Middle frontal gyrus (tissue), 1 donor: ENCODE measurements at regions not wholly inside any gene's neighbourhood (a gene's known extent, or its start where the extent isn't known, plus 50 kb on each side); places are given as distances from the start of the nearest gene placed in this dataset.

Experiments
- DNase-seq: peaks from one replicate; pipeline ENCODE4 v3.0.0-alpha.2; 2015; ENCODE audit warnings: low spot score; ENCODE audit errors: extremely low spot score

DNA sequence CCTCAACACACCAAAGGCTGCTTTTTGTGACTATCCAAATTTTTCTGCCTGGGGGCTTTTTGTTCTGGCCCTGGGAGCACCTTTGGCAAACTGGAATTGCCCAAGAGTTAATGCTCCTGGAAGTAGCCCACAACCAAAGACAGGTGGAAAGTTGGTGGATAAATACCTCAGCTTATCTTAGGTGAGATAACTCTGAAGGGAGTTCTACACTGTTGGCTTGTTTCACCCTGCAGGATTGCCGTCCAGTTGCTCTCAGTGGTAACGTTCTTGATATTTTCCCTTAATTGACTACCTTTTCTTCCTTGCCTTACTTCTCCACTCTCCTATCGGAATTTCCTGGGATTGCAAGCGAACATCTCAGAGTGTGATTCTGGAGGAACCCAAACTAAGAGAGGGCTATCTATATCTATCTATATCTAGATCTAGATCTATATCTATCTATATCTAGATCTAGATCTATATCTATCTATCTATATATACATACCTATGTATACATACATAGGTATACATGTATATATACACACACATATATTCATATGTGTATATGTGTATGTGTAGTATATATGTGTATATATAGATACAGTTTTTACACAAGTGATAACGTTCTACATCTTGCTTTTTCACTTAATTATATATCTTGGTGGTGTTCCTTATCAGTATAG is 82.6 kb upstream of the DHX15 start:
- no peak for DNase-seq

DNA sequence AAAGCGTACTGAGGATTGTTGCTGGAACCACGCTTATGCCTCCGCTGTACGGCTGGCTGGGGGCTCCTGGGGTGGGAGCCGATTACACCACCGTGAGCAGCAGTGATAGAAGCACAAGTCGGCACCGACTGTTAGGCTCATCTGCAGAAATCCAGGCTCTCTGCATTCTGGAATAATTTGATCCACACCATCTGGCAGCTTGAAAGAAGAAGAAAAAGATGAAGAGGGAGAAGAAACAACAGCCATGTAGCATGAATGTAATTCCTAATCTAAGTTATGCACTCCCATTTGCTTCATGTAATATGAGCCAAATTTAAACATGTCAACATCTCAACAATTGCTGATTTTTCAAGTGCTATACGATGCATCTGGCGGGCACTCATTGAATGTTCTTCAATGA is 84.6 kb upstream of the DHX15 start:
- DNase-seq: no peak

DNA sequence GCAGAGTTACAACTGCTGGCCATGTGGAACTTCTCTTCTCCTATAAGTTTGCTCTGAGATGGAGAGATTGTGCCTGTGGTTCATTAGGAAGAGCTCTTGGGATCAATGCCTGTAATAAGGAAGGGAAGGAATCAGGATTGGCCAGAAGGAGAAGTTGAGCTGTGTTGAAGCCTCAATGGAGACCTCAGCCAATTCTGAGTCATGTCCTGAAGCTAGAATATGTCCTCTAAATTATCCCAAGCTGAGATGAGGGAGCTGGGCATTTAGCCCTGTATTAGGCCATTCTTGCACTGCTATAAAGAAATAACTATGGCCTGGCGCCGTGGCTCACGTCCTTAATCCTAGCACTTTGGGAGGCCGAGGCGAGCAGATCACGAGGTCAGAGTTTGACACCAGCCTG is 85.4 kb upstream of the DHX15 start:
- no peak for DNase-seq

DNA sequence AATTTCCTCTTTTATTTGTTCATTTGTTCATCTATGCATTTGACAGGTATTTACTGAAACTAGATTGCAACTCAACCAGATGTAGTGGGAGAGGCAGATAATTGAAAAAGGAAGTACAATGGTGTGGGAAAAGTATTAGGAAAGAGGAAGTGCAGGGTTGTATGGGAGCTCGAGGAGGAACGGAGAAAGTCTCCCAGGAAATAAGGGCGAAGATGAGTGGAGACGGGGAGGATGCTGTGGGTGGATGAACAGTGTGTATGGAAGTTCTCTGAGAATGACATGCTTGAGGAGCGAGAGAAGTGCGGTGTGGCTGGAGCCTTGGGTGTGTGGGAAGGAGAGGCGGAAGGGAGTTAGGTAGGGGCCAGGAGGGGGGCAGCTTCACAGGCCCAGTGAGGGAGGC is 87.5 kb upstream of the DHX15 start:
- no peak for DNase-seq

DNA sequence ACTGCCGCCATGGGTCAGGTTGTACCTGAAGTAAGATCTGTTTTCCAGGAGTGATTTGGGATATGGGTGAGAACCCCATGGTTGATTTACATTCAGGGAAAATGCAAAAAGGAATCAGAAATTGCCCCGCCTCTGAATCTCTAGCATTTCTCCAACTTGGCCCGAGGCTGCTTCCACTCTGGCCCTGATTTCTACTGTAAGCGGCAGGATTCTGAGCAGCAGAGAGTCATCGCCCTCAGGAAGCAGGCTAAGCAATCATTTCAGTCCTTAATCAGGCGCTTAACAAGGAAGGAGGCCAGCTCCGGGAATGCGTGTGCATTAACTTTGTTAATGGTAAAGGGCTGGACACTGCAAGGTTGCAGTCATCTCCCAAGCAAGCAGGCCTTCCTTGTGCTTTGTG is 88.5 kb upstream of the DHX15 start:
- DNase-seq: no peak

DNA sequence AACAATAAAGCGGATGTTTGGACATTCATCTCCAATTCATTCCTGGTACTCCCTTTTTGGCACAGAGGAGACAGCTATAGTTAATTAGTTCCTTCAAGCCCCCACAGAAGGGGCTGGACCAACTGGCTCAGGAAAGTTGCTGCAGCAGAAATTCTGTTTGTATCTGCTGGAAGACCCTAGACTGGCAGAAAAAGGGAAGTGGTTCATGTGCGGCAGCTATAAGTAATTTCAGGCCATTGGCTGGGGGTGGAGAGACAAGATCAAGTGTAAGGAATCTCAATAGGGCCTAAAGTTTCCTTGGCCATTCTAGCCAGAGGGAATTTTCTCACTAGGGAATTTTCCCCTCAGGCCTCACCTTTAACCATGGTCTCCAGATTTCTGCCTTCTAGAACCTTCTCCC is 89.9 kb upstream of the DHX15 start:
- DNase-seq: no peak

DNA sequence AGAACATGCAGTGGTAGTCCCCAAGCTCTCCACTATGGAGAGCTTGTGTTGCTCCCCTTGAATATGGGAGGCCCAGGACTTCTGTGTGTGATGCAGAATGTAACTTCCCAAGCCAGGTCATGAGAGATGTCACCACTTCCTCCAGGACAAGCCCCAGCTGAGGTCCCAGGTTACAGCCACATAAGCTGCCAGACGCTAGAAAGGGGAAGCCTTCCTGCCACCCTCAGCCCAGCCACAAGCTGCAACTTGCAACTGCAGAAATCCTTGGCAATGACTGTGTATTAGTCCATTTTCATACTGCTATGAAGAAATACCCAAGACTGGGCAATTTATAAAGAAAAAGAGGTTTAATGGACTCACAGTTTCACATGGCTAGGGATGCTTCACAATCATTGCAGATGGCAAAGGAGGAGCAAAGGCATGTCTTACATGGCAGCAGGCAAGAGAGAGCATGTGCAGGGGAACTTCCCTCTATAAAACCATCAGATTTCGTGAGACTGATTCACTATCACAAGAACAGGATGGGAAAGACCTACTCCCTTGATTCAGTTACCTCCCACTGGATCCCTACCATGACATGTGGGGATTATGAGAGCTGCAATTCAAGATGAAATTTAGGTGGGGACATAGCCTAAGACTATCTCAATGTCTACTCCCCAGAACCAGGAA is 91.5 kb upstream of the DHX15 start:
- no peak for DNase-seq

DNA sequence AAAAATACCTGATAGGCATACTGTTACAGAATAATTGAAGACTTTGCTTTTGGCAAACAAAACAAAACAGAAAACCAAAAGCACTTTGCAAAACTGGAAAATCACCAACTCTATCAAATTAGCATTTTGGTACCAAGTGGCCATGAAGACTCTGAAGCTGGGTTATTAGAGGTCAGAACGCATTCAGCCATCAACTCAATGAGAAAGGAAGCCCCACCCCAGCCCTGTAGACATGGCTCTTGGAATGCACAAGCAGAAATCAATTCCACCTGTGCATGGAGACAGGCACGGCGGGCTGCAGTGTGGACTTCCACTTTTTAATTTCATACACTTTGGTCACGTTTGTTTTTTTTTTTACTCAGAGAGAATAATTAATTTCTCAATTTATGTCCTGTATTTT is 93.6 kb upstream of the DHX15 start:
- DNase-seq: no peak

DNA sequence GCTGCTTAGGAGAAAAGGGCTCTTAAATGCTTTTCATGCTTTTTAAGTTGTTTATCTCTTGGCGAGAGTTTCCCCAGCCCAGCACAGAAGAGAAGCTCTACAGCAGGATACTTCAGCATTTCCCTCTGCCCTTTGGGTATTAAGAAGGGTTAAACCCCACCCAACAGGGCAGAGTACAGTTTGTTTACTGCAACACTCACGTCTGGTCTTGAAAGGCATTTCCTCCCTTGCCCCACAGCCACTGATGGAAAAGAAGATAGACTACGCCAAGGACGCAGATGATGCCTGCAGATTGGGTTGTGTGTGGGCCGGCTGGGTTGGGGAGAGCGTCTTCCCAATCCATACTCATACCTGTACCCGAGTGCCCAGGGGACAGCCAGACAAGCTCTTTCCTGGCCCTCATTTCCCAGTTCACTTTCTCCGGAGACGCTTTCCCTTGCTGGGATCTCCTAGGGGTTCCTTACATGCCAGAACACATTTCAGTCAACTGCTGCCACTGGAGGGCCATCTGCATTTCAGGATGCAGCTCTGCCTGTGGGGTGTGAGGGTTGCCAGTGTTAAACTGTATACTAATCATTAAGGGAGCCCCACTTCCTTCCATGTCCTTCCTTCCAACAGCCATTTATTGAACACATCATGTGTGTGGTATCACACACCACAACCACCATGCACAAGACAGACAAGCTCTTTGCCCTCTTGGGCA is 96.5 kb upstream of the DHX15 start:
- DNase-seq: no peak

DNA sequence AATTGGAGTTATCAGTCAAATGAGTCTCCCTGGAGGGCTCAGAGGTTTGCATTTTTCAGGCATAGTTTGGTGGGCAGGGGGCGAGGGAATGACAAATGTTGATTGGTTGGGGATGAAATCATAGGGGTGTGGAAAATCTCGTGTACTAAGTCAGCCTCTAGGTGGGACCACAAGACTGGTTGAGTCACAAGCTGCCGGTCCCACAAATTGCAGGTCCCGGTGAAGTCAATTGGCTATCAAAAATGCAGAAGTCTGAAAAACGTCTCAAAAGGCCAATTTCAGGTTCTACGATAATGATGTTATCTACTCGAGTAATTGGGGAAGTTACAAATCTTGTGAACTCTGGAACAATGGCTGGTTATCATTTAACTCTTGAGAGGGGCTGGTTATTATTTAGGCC is 98.8 kb upstream of the DHX15 start:
- DNase-seq: no peak

DNA sequence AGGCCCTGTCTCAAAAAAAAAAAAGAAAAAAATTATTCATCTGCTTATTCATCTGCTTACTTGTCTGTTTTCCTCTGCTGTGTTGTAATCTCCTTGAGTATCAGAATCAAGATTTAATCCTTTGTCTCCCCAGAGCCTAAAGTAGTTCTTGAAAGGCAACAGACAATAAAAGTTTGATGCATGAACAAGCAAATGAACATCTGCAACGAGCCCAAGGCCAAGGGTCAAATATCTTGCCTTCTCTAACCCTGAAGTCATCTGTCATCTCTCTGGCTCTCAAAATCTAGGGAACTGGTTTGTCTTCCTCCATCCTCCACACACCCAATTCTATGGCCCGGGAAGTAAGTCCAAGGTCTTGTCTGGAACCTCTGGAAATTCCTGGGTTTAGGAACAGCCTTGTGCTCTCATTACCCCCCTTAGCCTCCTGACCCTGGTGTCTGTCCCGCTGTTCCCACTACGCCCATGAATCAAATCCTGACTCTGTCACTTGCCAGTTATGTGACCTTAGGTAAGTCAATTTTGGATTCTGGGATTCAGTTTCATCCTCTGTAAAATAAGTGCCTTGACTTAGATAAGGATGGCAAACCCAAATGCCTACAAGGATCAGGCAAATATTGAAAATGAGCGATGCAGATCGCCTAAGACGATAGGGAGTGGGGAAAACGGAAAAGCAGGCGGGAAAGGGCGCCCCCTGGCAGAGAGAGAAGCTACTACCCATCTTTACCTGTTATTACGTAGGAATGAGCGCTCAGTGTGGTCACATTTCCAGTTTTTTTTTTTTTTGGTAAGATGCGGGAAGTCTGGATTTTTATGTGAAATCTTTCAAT is 102.7 kb upstream of the DHX15 start:
- no peak for DNase-seq

DNA sequence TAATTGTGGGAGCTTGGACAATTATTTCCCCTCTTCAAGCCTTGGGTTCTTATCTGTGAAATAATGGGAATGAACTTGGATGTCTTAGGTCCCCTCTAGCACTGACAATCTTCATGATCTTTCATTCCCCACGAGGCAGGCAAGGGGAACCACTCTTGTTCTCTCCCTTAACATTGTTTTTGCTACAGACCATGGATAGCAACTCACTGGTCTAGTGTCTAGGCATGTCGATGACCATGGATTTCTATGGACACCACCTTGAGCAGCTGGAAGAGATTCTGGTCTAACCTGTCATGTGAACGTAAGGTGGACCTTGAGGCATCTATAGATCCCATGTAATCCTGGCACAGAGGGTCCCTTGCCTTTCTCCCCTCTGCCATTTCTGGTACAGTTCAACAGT is 104.1 kb upstream of the DHX15 start:
- no peak for DNase-seq

DNA sequence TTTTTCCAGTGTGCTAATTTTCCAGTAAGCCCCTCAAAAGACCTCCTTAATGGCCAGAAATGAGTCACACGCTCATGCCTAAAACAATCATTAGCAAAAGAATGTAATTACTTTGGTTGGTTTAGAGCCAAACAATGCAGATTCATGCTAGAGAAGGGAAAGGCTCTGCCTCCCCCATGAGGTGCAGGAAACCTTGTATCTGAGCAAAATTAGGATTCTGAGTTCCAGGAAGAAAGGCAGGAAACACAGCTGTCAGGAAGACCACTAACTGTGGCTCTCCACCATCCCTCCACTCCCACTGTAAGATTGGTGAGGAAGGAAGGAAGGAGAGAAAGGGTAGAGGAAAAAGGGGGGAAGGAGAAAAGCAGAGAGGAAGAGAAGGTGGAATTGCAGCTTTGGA is 104.9 kb upstream of the DHX15 start:
- DNase-seq: no peak

DNA sequence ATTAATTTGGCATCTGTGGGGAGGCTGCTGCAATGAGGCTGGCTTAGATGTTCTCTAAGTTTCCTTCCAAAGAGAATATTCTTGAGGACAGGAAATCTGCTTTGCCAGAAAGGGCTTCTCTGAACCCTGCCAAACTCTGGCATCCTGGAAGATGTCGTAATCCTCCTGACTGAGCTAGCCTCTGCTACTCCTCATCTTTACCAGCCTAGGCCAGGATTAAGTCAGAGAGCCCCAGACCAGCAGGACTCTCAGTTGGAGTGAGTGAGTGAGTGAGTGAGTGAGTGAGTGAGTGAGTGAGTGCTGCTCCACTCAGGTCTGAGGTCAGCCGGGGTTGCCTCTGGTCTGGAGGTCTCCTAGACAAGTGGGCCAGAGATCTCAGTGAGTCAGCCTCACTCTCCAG is 104.9 kb upstream of the SOD3 start:
- DNase-seq: no peak

DNA sequence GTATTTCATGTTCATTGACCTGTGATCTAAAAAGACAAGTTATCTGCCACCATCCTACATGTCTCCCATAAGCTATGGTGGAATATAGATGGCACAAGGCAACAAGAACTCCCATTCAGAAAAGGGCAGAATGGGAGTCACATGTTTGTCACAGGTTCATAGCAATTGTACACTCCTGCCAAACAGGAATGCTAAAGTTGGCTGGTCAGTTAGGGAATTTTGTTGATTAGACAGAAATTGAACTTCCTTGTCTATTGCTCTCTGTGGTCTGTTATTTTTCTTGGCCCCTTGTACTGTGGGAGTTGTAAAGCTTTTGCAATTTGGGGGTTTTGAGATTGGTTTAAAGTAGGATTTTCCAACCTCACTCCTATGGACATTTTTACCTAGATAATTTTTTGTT is 101.7 kb upstream of the SOD3 start:
- DNase-seq: no peak

DNA sequence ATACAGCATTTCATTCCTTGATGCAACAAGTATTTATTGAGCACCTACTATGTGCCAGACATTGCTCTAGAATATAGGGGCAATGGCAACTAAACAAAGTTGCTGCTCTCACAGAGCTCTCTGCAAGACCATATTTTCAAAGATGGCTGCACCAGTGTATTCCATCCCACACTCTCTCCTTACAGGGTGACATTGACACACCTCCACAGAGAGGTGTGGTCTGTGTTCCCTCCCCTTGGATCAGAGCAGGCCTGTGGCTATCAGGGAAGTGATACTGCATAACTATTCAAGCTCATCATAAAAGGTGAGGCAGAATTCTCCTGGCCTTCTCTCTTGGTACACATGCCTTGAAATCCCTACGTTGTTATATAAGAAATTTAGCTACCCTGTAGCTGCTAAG is 95.3 kb upstream of the SOD3 start:
- no peak for DNase-seq

DNA sequence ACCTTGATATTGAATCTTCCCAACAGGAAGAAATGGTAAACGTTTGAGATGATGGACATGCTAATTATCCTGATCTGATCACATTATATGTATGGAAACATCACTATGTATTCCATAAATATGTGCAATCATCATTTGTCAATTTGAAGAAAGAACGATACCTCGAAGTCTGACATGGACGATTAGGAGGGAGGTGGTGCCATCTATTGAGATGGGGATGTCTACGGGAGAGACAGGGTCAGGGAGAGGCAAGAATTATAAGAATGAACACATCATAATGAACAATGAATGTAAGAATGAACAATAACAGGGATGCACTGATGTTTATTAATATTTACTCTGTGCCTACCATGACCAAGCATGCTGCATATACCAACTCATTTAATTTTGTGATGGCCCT is 93.7 kb upstream of the SOD3 start:
- DNase-seq: no peak

DNA sequence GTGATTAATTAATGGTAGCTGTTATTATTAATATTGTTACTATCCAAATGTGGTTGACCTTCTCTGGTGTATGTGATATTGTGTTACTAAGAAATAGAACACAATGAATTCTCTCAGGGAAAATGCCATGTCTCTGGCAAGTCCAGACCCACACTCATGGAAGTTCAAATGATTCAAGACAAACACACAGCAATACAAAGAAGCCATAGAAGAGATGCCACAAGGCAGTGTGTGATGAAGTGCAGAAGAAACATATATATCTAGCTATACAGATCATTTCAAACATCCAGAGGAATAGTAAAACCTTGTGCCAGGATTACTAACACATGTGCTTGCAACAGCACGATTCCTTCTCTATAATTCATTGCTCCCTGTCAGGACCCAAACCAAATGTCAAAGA is 93.1 kb upstream of the SOD3 start:
- DNase-seq: no peak

DNA sequence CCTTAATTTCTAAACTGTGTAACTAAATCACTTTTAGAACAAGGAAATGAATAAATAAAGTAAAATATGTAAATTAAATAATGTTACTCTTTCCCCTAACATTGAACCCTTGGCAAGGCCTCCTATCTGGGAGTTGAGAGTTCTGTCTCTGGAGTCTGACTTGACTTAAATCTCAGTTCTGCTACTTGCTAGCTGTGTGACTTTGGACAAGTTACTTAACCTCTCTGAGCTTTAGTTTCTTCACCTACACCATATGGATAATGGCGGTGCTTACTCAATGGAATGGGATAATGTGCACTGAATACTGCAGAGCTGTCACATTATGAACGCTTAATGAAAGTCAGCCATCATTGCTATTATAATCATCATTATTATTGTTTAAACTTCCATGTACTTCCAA is 92.1 kb upstream of the SOD3 start:
- no peak for DNase-seq

DNA sequence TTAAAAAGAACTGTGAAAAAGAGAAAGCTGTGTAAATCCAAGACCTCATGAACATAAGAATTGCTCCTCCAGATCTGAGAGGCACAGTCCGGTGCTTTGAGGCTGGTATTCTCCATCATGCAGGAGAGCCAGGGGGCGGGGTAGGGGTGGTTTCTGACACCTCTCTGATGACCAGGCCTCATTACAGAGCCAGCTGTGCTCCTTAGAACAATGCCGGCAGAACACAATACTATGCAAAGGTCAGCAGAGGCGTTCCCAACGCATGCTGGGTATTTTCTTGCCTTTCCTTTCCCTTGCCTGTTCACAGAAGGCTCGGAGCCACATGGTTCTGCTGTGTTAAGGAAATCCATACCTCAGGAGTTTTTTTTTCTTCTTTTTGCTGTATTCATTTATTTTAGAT is 91.2 kb upstream of the SOD3 start:
- DNase-seq: no peak

DNA sequence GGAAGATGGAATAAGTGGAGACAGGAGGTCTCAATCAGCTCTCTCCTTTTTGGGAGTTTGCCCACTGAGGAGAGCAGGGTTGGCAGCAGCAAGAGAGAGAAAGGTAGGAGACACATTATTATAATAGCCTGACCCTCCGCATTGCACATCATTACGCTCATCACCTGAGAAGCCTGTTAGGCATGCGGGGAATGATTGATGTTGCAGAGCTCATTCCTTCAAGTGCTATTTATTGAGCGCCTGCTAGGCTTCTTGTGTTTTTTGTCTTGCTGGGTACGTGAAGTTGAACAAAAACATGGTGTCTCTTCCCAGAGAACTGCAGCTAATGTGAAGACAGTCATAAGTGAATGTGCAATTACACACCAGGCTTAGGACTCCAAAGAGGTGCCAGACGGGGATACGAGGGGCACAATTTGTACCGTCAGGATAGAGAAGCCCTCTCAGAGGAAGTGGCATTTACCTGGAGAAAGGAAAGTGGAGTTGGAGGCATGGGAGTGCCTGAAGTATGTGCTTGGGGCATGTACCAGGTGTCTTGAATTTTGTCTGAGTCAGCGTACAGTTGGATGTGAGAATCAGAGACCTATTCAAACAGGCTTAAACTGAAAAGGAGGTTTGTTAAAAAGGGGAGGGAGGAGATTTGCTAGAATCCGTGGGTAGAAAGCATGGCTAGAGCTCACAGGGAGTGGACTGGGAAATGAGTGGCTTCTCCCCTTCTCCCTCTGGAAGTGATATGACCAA is 90.2 kb upstream of the SOD3 start:
- DNase-seq: no peak
